H9 (cell line): ENCODE measurements at regions not wholly inside any gene's neighbourhood (a gene's known extent, or its start where the extent isn't known, plus 50 kb on each side); places are given as distances from the start of the nearest gene placed in this dataset.

Source experiments
- DNase-seq: peaks from one replicate; pipeline ENCODE4 v3.0.0-alpha.2; 2017
- H2AFZ ChIP-seq: one replicate; pipeline ENCODE4 v1.6.1; 2013; ENCODE audit warnings: mild to moderate bottlenecking, low read length, control low read depth, moderate library complexity
- H2AK5ac ChIP-seq: 2 replicates; pipeline ENCODE4 v1.6.1; 2013; ENCODE audit warnings: low read length, control low read depth, mixed read lengths; ENCODE audit not compliant: insufficient read length
- H2BK120ac ChIP-seq: one replicate; pipeline ENCODE4 v1.6.1; 2013; ENCODE audit warnings: low read depth, mild to moderate bottlenecking, low read length, control low read depth, inconsistent platforms; ENCODE audit not compliant: poor library complexity, severe bottlenecking
- H2BK12ac ChIP-seq: 2 replicates; pipeline ENCODE4 v1.6.1; 2013; ENCODE audit warnings: low read length, control low read depth, mixed read lengths, low read depth; ENCODE audit not compliant: insufficient read length
- H2BK15ac ChIP-seq: 2 replicates; pipeline ENCODE4 v1.6.1; 2013; ENCODE audit warnings: low read depth, low read length, control low read depth
- H2BK20ac ChIP-seq: one replicate; pipeline ENCODE4 v1.6.1; 2013; ENCODE audit warnings: low read depth, mild to moderate bottlenecking, low read length, control low read depth, inconsistent platforms; ENCODE audit not compliant: poor library complexity, severe bottlenecking
- H2BK5ac ChIP-seq: 2 replicates; pipeline ENCODE4 v1.6.1; 2013; ENCODE audit warnings: low read length, control low read depth, mixed read lengths; ENCODE audit not compliant: insufficient read length
- H3K14ac ChIP-seq: 2 replicates; pipeline ENCODE4 v1.6.1; 2013; ENCODE audit warnings: low read length, control low read depth; ENCODE audit not compliant: insufficient read depth
- H3K18ac ChIP-seq: 2 replicates; pipeline ENCODE4 v1.6.1; 2013; ENCODE audit warnings: low read depth, mild to moderate bottlenecking, mixed read lengths, low read length, control low read depth; ENCODE audit not compliant: insufficient read length
- H3K23ac ChIP-seq: 2 replicates; pipeline ENCODE4 v1.6.1; 2013; ENCODE audit warnings: low read length, control low read depth, mixed read lengths, low read depth; ENCODE audit not compliant: insufficient read length
- H3K23me2 ChIP-seq: 2 replicates; pipeline ENCODE4 v1.6.1; 2013; ENCODE audit warnings: low read depth, mild to moderate bottlenecking, mixed read lengths, low read length, control low read depth; ENCODE audit not compliant: insufficient read length, poor library complexity, severe bottlenecking
- H3K27ac ChIP-seq: 2 replicates; pipeline ENCODE4 v1.5.1; 2013; ENCODE audit warnings: low read length, control low read depth, mixed read lengths, low read depth; ENCODE audit not compliant: insufficient read length
- H3K27me3 ChIP-seq: 2 replicates; pipeline ENCODE4 v1.6.1; 2013; ENCODE audit warnings: low read length, control low read depth, inconsistent platforms; ENCODE audit not compliant: insufficient read depth
- H3K4ac ChIP-seq: 2 replicates; pipeline ENCODE4 v1.6.1; 2013; ENCODE audit warnings: low read depth, mild to moderate bottlenecking, control low read depth, inconsistent platforms, low read length, moderate library complexity
- H3K4me1 ChIP-seq: 2 replicates; pipeline ENCODE4 v1.6.1; 2013; ENCODE audit warnings: low read length, control low read depth, inconsistent platforms; ENCODE audit not compliant: insufficient read depth
- H3K4me2 ChIP-seq: 2 replicates; pipeline ENCODE4 v1.6.1; 2013; ENCODE audit warnings: low read length, control low read depth, mixed read lengths; ENCODE audit not compliant: insufficient read length, insufficient read depth
- H3K56ac ChIP-seq: 2 replicates; pipeline ENCODE4 v1.6.1; 2013; ENCODE audit warnings: low read depth, mild to moderate bottlenecking, mixed read lengths, low read length, control low read depth; ENCODE audit not compliant: insufficient read length
- H3K79me1 ChIP-seq: 2 replicates; pipeline ENCODE4 v1.6.1; 2013; ENCODE audit warnings: low read depth, mild to moderate bottlenecking, moderate library complexity, low read length, control low read depth, inconsistent platforms; ENCODE audit not compliant: insufficient read depth, poor library complexity, severe bottlenecking
- H3K79me2 ChIP-seq: 2 replicates; pipeline ENCODE4 v1.6.1; 2013; ENCODE audit warnings: low read length, control low read depth, inconsistent platforms; ENCODE audit not compliant: insufficient read depth
- H3K9ac ChIP-seq: 2 replicates; pipeline ENCODE4 v1.6.1; 2013; ENCODE audit warnings: low read length, control low read depth, mixed read lengths; ENCODE audit not compliant: insufficient read length; ENCODE audit errors: extremely low read depth
- H3K9me3 ChIP-seq: one replicate; pipeline ENCODE4 v1.6.1; 2013; ENCODE audit warnings: low read depth, low read length, inconsistent platforms; ENCODE audit not compliant: control insufficient read depth
- H3T11ph ChIP-seq: one replicate; pipeline ENCODE4 v1.6.1; 2013; ENCODE audit warnings: mild to moderate bottlenecking, low read length, control low read depth, inconsistent platforms
- H4K20me1 ChIP-seq: one replicate; pipeline ENCODE4 v1.6.1; 2013; ENCODE audit not compliant: control insufficient read depth, insufficient read length, insufficient read depth
- H4K5ac ChIP-seq: 2 replicates; pipeline ENCODE4 v1.6.1; 2013; ENCODE audit warnings: low read depth, mild to moderate bottlenecking, mixed read lengths, low read length, control low read depth; ENCODE audit not compliant: insufficient read length
- H4K8ac ChIP-seq: replicated peaks from 2 replicates; pipeline ENCODE4 v1.6.1; 2013; ENCODE audit warnings: low read length, control low read depth, mixed read lengths, low read depth; ENCODE audit not compliant: insufficient read length
- H4K91ac ChIP-seq: 2 replicates; pipeline ENCODE4 v1.6.1; 2013; ENCODE audit warnings: low read depth, mild to moderate bottlenecking, moderate library complexity, mixed read lengths, low read length, control low read depth; ENCODE audit not compliant: insufficient read length
- H3K27ac Mint-ChIP-seq, 3 experiments: 2 replicates in 2 of 3; 3 replicates in 1 of 3; pipeline ENCODE4 v1.8.0; 2020 to 2021; ENCODE audit warnings: mixed read lengths in 3 of 3, mild to moderate bottlenecking in 1 of 3, moderate library complexity in 1 of 3
- H3K27me3 Mint-ChIP-seq: 2 replicates; pipeline ENCODE4 v1.8.0; 2021; ENCODE audit warnings: low read depth, mild to moderate bottlenecking, moderate library complexity, mixed read lengths
- H3K36me3 Mint-ChIP-seq, 3 experiments: 2 replicates in 2 of 3; 3 replicates in 1 of 3; pipeline ENCODE4 v1.8.0; 2020 to 2021; ENCODE audit warnings: low read depth in 3 of 3, mixed read lengths in 3 of 3; ENCODE audit not compliant: insufficient read depth in 1 of 3
- H3K4me1 Mint-ChIP-seq, 2 experiments: 2 replicates each; pipeline ENCODE4 v1.8.0; 2020; ENCODE audit warnings: mixed read lengths in 2 of 2
- H3K4me3 Mint-ChIP-seq, 2 experiments: 2 replicates in 1 of 2; 3 replicates in 1 of 2; pipeline ENCODE4 v1.8.0; 2020 to 2021; ENCODE audit warnings: mild to moderate bottlenecking in 2 of 2, mixed read lengths in 2 of 2, moderate library complexity in 1 of 2
- H3K9me3 Mint-ChIP-seq, 2 experiments: 2 replicates in 1 of 2; 3 replicates in 1 of 2; pipeline ENCODE4 v1.8.0; 2020; ENCODE audit warnings: mild to moderate bottlenecking in 2 of 2, mixed read lengths in 2 of 2, moderate library complexity in 1 of 2
- CTCF ChIP-seq: fragments of 200-600 bp; sonication (generic); conservative IDR thresholded peaks from 3 replicates; pipeline ENCODE4 v1.8.0; 2021; ENCODE audit warnings: antibody characterized with exemption, mild to moderate bottlenecking
- WGBS: extraction: QIAGEN DNeasy Blood & Tissue Kit; methylation state at CpG from one replicate; pipeline ENCODE4 v1.1.7; 2013; ENCODE audit warnings: missing lambda C conversion rate, low lambda C conversion rate, mixed read lengths; ENCODE audit not compliant: insufficient read length; ENCODE audit errors: extremely low coverage; 5-methylcytosine and 5-hydroxymethylcytosine counted together

GRCh38 chr12:131616043-131616700 is 94.7 kb upstream of the SFSWAP start:
- no peaks in the 10 kb centered on the region for H3K27me3 ChIP-seq
- no peak overlapping the region for H3K9ac ChIP-seq
- peaks cover 9% of the 10 kb centered on the region; the same call in 1 of the 2 replicates for H3K4me1 ChIP-seq
- no peak for DNase-seq
- no peaks in the 10 kb centered on the region for H3K79me2 ChIP-seq
- no peak overlapping the region for H3K27ac ChIP-seq
- no peak overlapping the region for H2AFZ ChIP-seq
- H3K4me2 ChIP-seq, result no peak overlapping the region
- no peak overlapping the region for H2BK15ac ChIP-seq
- no peak overlapping the region for H4K91ac ChIP-seq
- H3K23ac ChIP-seq, result no peak overlapping the region
- H3K27me3 Mint-ChIP-seq, result peaks cover 12% of the 10 kb centered on the region
- H4K20me1 ChIP-seq, result no peaks in the 10 kb centered on the region
- H2BK5ac ChIP-seq, result no peak overlapping the region
- no peak overlapping the region for H3K18ac ChIP-seq
- H4K8ac ChIP-seq, result no peak overlapping the region
- H2BK120ac ChIP-seq, result no peak overlapping the region
- H3K9me3 Mint-ChIP-seq, result no peaks in the 10 kb centered on the region
- H3K23me2 ChIP-seq, result no peaks in the 10 kb centered on the region
- H2BK12ac ChIP-seq, result no peak overlapping the region
- no peak overlapping the region for H2AK5ac ChIP-seq
- no peak overlapping the region for H3K56ac ChIP-seq
- H3K14ac ChIP-seq, result no peak overlapping the region
- H3K9me3 ChIP-seq, result no peaks in the 10 kb centered on the region
- no CpG with 5 or more reads among the region's 19 CpGs for WGBS
- no peak overlapping the region for H3T11ph ChIP-seq
- no peaks in the 10 kb centered on the region for H3K36me3 Mint-ChIP-seq
- no peak for TF ChIP-seq CTCF
- H2BK20ac ChIP-seq, result no peak overlapping the region
- H3K4ac ChIP-seq, result no peak overlapping the region
- H3K4me3 Mint-ChIP-seq, result no peak overlapping the region
- no peaks in the 10 kb centered on the region for H3K79me1 ChIP-seq
- H4K5ac ChIP-seq, result no peak overlapping the region
- no peak overlapping the region; a peak in 1 of 7 replicates for H3K27ac Mint-ChIP-seq
- H3K4me1 Mint-ChIP-seq, result peaks cover 19 to 33% of the 10 kb centered on the region in 2 experiments
